ENCODE measurements at regions not wholly inside any gene's neighbourhood (a gene's known extent, or its start where the extent isn't known, plus 50 kb on each side); places are given as distances from the start of the nearest gene placed in this dataset.

GRCh38 chr4:153061971-153062370, 125.8 kb downstream of the FHDC1 start:
- Histone ChIP-seq H3K27me3 (ENCODE audit: control insufficient read depth in 4 of 4, insufficient read depth in 4 of 4, low read length in 3 of 4) (peaks cover 0 to 2% (median 0%) of the 10 kb centered on the region in 4 donors), H3K4me3 (ENCODE audit: low read depth in 1 of 3, low read length in 3 of 3) (no peak overlapping the region), H3K9me3 (ENCODE audit: control insufficient read depth in 4 of 4, low read length in 3 of 4) (no peaks in the 10 kb centered on the region), H3K36me3 (ENCODE audit: control insufficient read depth in 4 of 4, insufficient read depth in 3 of 4, low read depth in 1 of 4, low read length in 3 of 4) (no peaks in the 10 kb centered on the region), H3K9ac (ENCODE audit: low read depth in 1 of 2, low read length in 2 of 2) (no peak overlapping the region), H3K4me1 (ENCODE audit: control insufficient read depth in 4 of 4, insufficient read depth in 4 of 4, low read length in 3 of 4) (no peaks in the 10 kb centered on the region), H3K27ac (ENCODE audit: low read depth in 1 of 2, low read length in 2 of 2) (no peak overlapping the region)
- no peak for DNase-seq (ENCODE audit: low spot score)
- 91% methylated on average over 2 of the region's 2 CpGs for WGBS
- TF ChIP-seq FOXA1 (IDR thresholded peaks at IDR 0.05) (no peak), SP1 (IDR thresholded peaks at IDR 0.05) (no peak)

GRCh38 chr4:153062652-153063168, 126.6 kb downstream of the FHDC1 start:
- no peak overlapping the region for H3K4me3 ChIP-seq (ENCODE audit: low read depth in 1 of 3, low read length in 3 of 3)
- no peaks in the 10 kb centered on the region for H3K9me3 ChIP-seq (ENCODE audit: control insufficient read depth in 4 of 4, low read length in 3 of 4)
- DNase-seq (ENCODE audit: low spot score), result no peak
- no peak overlapping the region for H3K27ac ChIP-seq (ENCODE audit: low read depth in 1 of 2, low read length in 2 of 2)
- H3K4me1 ChIP-seq (ENCODE audit: control insufficient read depth in 4 of 4, insufficient read depth in 4 of 4, low read length in 3 of 4), result no peaks in the 10 kb centered on the region
- TF ChIP-seq GABPA (IDR thresholded peaks at IDR 0.05 in 1 of 2, conservative IDR thresholded peaks at IDR 0.05 in 1 of 2) (no peak), MAX (IDR thresholded peaks at IDR 0.05) (no peak), EGR1 (IDR thresholded peaks at IDR 0.05; ENCODE audit: low read depth in 2 of 2) (no peak), NR2F2 (IDR thresholded peaks at IDR 0.05) (no peak), CTCF (IDR thresholded peaks at IDR 0.05; ENCODE audit: low read depth, low read length, missing input control) (no peak), ZBTB33 (IDR thresholded peaks at IDR 0.05) (no peak), FOXA2 (IDR thresholded peaks at IDR 0.05) (no peak), REST (IDR thresholded peaks at IDR 0.05) (no peak), ATF3 (IDR thresholded peaks at IDR 0.05) (no peak), RAD21 (IDR thresholded peaks at IDR 0.05) (no peak), FOXA1 (IDR thresholded peaks at IDR 0.05) (no peak)
- 89% methylated on average over 3 of the region's 3 CpGs for WGBS
- H3K36me3 ChIP-seq (ENCODE audit: control insufficient read depth in 4 of 4, insufficient read depth in 3 of 4, low read depth in 1 of 4, low read length in 3 of 4), result no peaks in the 10 kb centered on the region
- H3K9ac ChIP-seq (ENCODE audit: low read depth in 1 of 2, low read length in 2 of 2), result no peak overlapping the region
- H3K27me3 ChIP-seq (ENCODE audit: control insufficient read depth in 4 of 4, insufficient read depth in 4 of 4, low read length in 3 of 4), result no peaks in the 10 kb centered on the region
